ENCODE measurements at regions not wholly inside any gene's neighbourhood (a gene's known extent, or its start where the extent isn't known, plus 50 kb on each side); places are given as distances from the start of the nearest gene placed in this dataset.

- no peak for TF ChIP-seq TAF7 (optimal IDR thresholded peaks at IDR 0.05; ENCODE audit: borderline replicate concordance, low read depth, low read length)
- no peak for TF ChIP-seq SP2 (IDR thresholded peaks at IDR 0.05; ENCODE audit: low read length)
- no peak for TF ChIP-seq KDM1A (IDR thresholded peaks at IDR 0.05; ENCODE audit: borderline replicate concordance, low read length)
Observed at GRCh38 chr4:33184657-33185290, 2464.6 kb downstream of the PCDH7 start (continued).
